ENCODE measurements at regions not wholly inside any gene's neighbourhood (a gene's known extent, or its start where the extent isn't known, plus 50 kb on each side); places are given as distances from the start of the nearest gene placed in this dataset.

DNA sequence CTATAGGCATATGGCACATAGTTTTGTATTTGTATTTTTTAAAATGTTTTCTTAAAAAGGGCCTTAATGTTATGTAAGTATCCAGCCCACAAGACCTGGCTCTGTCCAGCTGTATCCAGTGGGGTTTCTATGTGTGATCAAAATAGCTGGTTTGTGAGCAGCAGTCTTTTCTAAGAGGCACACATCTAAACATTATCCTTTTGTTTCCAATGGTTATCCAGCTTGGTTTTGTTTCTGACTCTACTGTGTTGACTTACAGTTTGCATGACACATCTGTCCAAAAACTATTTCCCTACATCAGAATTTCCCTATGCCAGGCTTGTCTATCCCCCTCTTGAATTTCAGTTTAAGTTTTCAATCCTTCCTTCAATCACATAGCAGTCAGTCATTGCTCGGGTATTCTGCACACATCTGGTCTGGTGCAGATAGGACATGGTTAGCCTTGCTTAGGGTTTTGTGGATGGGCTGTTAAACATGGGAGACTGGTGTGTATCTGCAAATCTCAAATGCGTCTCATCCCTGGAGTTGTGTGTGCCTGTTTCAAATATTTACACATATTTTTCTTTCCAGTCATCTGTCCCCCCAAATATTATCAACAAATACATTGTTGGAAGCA lies 104.2 kb downstream of the SAMD9 start:
- TF ChIP-seq, protein P1, sequence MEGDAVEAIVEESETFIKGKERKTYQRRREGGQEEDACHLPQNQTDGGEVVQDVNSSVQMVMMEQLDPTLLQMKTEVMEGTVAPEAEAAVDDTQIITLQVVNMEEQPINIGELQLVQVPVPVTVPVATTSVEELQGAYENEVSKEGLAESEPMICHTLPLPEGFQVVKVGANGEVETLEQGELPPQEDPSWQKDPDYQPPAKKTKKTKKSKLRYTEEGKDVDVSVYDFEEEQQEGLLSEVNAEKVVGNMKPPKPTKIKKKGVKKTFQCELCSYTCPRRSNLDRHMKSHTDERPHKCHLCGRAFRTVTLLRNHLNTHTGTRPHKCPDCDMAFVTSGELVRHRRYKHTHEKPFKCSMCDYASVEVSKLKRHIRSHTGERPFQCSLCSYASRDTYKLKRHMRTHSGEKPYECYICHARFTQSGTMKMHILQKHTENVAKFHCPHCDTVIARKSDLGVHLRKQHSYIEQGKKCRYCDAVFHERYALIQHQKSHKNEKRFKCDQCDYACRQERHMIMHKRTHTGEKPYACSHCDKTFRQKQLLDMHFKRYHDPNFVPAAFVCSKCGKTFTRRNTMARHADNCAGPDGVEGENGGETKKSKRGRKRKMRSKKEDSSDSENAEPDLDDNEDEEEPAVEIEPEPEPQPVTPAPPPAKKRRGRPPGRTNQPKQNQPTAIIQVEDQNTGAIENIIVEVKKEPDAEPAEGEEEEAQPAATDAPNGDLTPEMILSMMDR (optimal IDR thresholded peaks at IDR 0.05 in 1 of 3, IDR thresholded peaks at IDR 0.05 in 1 of 3, conservative IDR thresholded peaks at IDR 0.05 in 1 of 3; ENCODE audit: extremely low read depth in 1 of 3, insufficient read depth in 2 of 3, low read length in 3 of 3) = no peak
- TF ChIP-seq EZH2 (IDR thresholded peaks at IDR 0.05; ENCODE audit: low read length) = no peak

All from keratinocyte (primary cell).